ENCODE measurements at regions not wholly inside any gene's neighbourhood (a gene's known extent, or its start where the extent isn't known, plus 50 kb on each side); places are given as distances from the start of the nearest gene placed in this dataset.

DNA sequence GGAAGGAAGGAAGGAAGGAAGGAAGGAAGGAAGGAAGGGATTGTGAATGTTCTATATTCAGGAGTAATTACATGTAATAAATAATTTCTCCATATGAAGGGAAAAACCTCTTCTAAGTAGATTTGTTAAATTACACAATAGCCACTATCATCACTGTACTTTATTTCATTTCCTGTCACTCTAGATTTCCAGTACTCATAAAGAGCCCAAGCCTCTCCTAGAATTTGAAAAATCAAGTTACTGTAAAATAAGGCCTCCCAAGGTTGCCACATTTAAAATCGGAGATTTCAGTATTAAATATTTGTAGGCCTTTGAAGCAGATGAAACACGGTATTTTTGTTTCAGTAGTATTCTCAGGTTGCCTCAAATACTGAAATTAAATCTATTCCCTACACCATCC, 499.0 kb downstream of the CDH10 start:
- no peak overlapping the region for H3K4me3 Mint-ChIP-seq (ENCODE audit: unreplicated experiment)
- H3K36me3 Mint-ChIP-seq (ENCODE audit: unreplicated experiment) = no peaks in the 10 kb centered on the region
- no peaks in the 10 kb centered on the region for H3K9me3 Mint-ChIP-seq (ENCODE audit: unreplicated experiment)
- no peak for DNase-seq (ENCODE audit: extremely low spot score, unreplicated experiment)
- TF ChIP-seq, protein P1, sequence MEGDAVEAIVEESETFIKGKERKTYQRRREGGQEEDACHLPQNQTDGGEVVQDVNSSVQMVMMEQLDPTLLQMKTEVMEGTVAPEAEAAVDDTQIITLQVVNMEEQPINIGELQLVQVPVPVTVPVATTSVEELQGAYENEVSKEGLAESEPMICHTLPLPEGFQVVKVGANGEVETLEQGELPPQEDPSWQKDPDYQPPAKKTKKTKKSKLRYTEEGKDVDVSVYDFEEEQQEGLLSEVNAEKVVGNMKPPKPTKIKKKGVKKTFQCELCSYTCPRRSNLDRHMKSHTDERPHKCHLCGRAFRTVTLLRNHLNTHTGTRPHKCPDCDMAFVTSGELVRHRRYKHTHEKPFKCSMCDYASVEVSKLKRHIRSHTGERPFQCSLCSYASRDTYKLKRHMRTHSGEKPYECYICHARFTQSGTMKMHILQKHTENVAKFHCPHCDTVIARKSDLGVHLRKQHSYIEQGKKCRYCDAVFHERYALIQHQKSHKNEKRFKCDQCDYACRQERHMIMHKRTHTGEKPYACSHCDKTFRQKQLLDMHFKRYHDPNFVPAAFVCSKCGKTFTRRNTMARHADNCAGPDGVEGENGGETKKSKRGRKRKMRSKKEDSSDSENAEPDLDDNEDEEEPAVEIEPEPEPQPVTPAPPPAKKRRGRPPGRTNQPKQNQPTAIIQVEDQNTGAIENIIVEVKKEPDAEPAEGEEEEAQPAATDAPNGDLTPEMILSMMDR (IDR thresholded peaks at IDR 0.05) = no peak
- no peaks in the 10 kb centered on the region for H3K27me3 Mint-ChIP-seq (ENCODE audit: unreplicated experiment)
- no peaks in the 10 kb centered on the region for H3K4me1 Mint-ChIP-seq (ENCODE audit: unreplicated experiment)
- no peak overlapping the region for H3K27ac Mint-ChIP-seq (ENCODE audit: unreplicated experiment)

DNA sequence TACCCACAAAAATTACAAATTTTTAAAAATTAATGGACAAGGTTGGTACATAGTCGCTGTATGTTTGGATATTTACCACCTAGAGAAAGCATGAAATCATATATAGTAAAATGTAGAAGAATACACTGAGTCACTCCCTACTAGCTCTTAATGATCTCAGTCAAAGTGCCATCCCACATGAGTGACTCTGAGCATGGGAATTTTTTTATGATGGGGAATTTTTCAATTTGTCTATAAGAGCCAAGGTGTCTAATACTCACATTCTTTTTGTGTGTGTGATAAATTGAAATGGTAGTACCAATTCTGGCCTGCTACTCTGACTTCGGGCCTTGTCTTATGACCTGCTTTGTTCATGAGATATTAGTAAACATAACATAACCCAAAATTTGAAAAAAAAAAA, 483.2 kb downstream of the CDH10 start:
- no peak overlapping the region for H3K4me3 Mint-ChIP-seq (ENCODE audit: unreplicated experiment)
- H3K4me1 Mint-ChIP-seq (ENCODE audit: unreplicated experiment) = no peaks in the 10 kb centered on the region
- H3K27ac Mint-ChIP-seq (ENCODE audit: unreplicated experiment) = no peak overlapping the region
- no peak for DNase-seq (ENCODE audit: extremely low spot score, unreplicated experiment)
- no peaks in the 10 kb centered on the region for H3K27me3 Mint-ChIP-seq (ENCODE audit: unreplicated experiment)
- peaks cover 9% of the 10 kb centered on the region for H3K9me3 Mint-ChIP-seq (ENCODE audit: unreplicated experiment)
- TF ChIP-seq, protein P1 (IDR thresholded peaks at IDR 0.05) = no peak
- H3K36me3 Mint-ChIP-seq (ENCODE audit: unreplicated experiment) = no peaks in the 10 kb centered on the region

DNA sequence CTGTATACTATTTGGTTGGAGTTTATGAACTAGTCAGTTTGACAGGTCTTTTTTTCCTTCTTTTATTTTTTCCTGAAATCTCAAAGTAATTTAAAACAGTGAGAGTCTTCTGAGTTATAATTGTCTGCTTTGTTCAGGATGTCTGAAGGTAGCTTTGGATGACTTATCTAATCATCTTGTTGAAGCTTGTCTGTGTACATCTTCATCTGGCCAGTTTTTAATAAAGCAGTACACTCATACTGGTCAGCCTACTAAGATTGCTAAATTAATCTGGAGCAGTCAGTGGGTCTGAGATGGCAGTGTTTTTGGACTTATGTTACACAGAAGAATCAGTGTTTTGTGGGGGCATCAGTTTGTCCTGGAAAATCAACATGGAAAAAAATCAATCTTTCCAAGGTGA, 482.4 kb downstream of the CDH10 start:
- TF ChIP-seq, protein P1 (IDR thresholded peaks at IDR 0.05) = no peak
- no peak overlapping the region for H3K4me3 Mint-ChIP-seq (ENCODE audit: unreplicated experiment)
- peaks cover 2% of the 10 kb centered on the region for H3K9me3 Mint-ChIP-seq (ENCODE audit: unreplicated experiment)
- H3K4me1 Mint-ChIP-seq (ENCODE audit: unreplicated experiment) = no peaks in the 10 kb centered on the region
- no peaks in the 10 kb centered on the region for H3K36me3 Mint-ChIP-seq (ENCODE audit: unreplicated experiment)
- no peaks in the 10 kb centered on the region for H3K27me3 Mint-ChIP-seq (ENCODE audit: unreplicated experiment)
- no peak for DNase-seq (ENCODE audit: extremely low spot score, unreplicated experiment)
- no peak overlapping the region for H3K27ac Mint-ChIP-seq (ENCODE audit: unreplicated experiment)

DNA sequence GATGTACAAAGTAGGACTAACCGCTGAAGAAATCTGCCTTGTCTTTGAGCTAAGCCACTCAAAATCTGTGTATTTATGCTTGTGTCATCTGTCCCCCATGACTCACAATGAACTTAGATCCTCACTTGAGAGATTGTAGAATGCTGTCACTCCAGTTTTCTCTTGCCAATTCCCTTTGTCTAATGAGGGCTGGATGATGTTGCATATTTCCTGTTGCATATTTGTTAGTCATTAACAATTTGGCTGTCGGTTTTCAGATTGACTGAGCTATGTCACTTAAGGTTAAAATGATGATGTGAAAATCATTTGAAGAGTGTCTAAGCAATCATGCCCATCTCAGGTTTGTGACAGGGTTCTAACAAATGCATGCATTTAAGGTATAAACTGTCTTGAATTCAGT, 481.7 kb downstream of the CDH10 start:
- TF ChIP-seq, protein P1 (IDR thresholded peaks at IDR 0.05) = no peak
- H3K36me3 Mint-ChIP-seq (ENCODE audit: unreplicated experiment) = no peaks in the 10 kb centered on the region
- no peaks in the 10 kb centered on the region for H3K9me3 Mint-ChIP-seq (ENCODE audit: unreplicated experiment)
- H3K4me1 Mint-ChIP-seq (ENCODE audit: unreplicated experiment) = no peaks in the 10 kb centered on the region
- H3K27ac Mint-ChIP-seq (ENCODE audit: unreplicated experiment) = no peak overlapping the region
- no peak overlapping the region for H3K4me3 Mint-ChIP-seq (ENCODE audit: unreplicated experiment)
- no peak for DNase-seq (ENCODE audit: extremely low spot score, unreplicated experiment)
- H3K27me3 Mint-ChIP-seq (ENCODE audit: unreplicated experiment) = no peaks in the 10 kb centered on the region

DNA sequence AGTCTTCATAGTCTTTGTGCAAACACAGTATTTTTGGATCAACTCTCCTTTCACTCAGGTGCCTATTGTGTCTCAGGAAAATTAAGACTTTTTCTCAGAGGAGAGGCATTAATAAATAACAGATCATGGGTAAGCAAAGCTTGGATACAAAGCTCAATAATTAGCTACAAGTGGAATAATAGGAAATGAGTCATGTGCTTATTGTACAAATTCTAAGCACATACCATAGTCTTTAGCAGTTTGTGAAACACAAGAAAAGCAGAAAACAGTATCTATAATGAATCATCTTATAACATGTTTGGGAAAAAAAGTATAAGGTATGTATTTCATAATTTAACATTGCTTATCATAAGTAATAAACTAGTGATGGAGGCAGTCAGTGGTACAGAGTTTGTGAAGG, 477.0 kb downstream of the CDH10 start:
- Mint-ChIP-seq H3K9me3 (ENCODE audit: unreplicated experiment) (no peaks in the 10 kb centered on the region), H3K4me3 (ENCODE audit: unreplicated experiment) (no peak overlapping the region), H3K4me1 (ENCODE audit: unreplicated experiment) (no peaks in the 10 kb centered on the region), H3K27me3 (ENCODE audit: unreplicated experiment) (no peaks in the 10 kb centered on the region), H3K36me3 (ENCODE audit: unreplicated experiment) (no peaks in the 10 kb centered on the region), H3K27ac (ENCODE audit: unreplicated experiment) (no peak overlapping the region)
- TF ChIP-seq, protein P1 (IDR thresholded peaks at IDR 0.05) = no peak
- no peak for DNase-seq (ENCODE audit: extremely low spot score, unreplicated experiment)

Measured in osteocyte (in vitro differentiated cells).